Upper lobe of left lung (tissue), 6 donors: ENCODE measurements at regions not wholly inside any gene's neighbourhood (a gene's known extent, or its start where the extent isn't known, plus 50 kb on each side); places are given as distances from the start of the nearest gene placed in this dataset.

Experiments used
- ATAC-seq, 2 donors: fragments of 200-7000 bp; cut with Tn5 transposase; one replicate each; pipeline ENCODE4 v1.9.1; 2022; ENCODE audit warnings: mild to moderate bottlenecking in 2 of 2, moderate library complexity in 2 of 2; ENCODE audit not compliant: low FRiP score in 2 of 2
- DNase-seq, 2 donors: peaks; one replicate each; pipeline ENCODE4 v3.0.0-alpha.2; 2019 to 2020
- H3K27ac ChIP-seq, 4 donors: fragments of 200-600 bp; sonication (generic); one replicate each; pipeline ENCODE4 v1.5.1; 2016 to 2019
- H3K27me3 ChIP-seq, 4 donors: fragments of 200-600 bp; sonication (generic); one replicate each; pipeline ENCODE4 v1.5.1; 2017 to 2019
- H3K36me3 ChIP-seq, 4 donors: fragments of 200-600 bp; sonication (generic); one replicate each; pipeline ENCODE4 v1.5.1; 2016 to 2019
- H3K4me1 ChIP-seq, 4 donors: fragments of 200-600 bp; sonication (generic); one replicate each; pipeline ENCODE4 v1.5.1; 2018 to 2019
- H3K4me3 ChIP-seq, 4 donors: fragments of 200-600 bp; sonication (generic); one replicate each; pipeline ENCODE4 v1.5.1; 2017 to 2019; ENCODE audit warnings: mild to moderate bottlenecking in 2 of 4, moderate library complexity in 1 of 4
- H3K9me3 ChIP-seq, 4 donors: fragments of 200-600 bp; sonication (generic); one replicate each; pipeline ENCODE4 v1.5.1; 2018 to 2019
- EP300 ChIP-seq, 4 donors: sonication (generic); formaldehyde crosslinking; IDR thresholded peaks; one replicate each; pipeline ENCODE4 v1.5.1; 2017; ENCODE audit warnings: antibody characterized with exemption in 4 of 4, control low read depth in 2 of 4
- POLR2A ChIP-seq, 4 donors: fragments of 450-650 bp; IDR thresholded peaks; one replicate each; pipeline ENCODE4 v1.5.1; 2016 to 2017; ENCODE audit warnings: antibody characterized with exemption in 4 of 4, mild to moderate bottlenecking in 2 of 4
- POLR2AphosphoS5 ChIP-seq, 2 donors: sonication (generic); formaldehyde crosslinking; IDR thresholded peaks; one replicate each; pipeline ENCODE4 v1.5.1; 2017; ENCODE audit warnings: antibody characterized with exemption in 2 of 2
- WGBS, 2 donors: methylation state at CpG; one replicate each; pipeline ENCODE4 v1.1.5; 2017 to 2018; 5-methylcytosine and 5-hydroxymethylcytosine counted together
- TF ChIP-seq, protein P1 (sequence below), 6 experiments: fragments of 450-650 bp in 4 of 6; fragments of 200-600 bp in 2 of 6; sonication (generic) in 2 of 6; IDR thresholded peaks; one replicate each; pipeline ENCODE4 v1.5.1; 2016 to 2019; ENCODE audit warnings: antibody characterized with exemption in 6 of 6
- donor health status: DM: no; HTN: no; CAD: no; lungs with moderate emphysema.
- donor health status: DM: no; HTN: yes; CAD: no; lungs with severe emphysema.

DNA sequence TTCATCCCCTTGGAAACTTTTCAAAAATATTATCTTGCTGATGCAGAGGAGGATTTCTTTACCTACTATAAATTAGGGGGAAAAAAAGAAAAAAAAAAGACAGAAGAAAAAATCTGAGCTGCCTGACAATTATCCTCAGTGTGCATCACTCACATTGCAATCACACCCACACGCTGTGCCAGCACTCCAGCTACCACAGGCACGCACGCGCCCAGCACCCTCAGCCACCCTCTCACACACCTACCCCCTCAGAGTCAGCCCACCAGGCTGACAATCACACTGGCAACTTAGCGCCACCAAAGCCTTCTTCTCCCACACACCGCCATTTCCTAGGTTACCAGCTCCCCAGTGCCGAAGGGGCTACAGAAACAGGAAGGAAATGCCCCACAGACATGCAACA is 236.1 kb downstream of the KCNA4 start:
- no peak for TF ChIP-seq EP300 (IDR thresholded peaks at IDR 0.05)
- TF ChIP-seq POLR2AphosphoS5 (IDR thresholded peaks at IDR 0.05), result no peak
- TF ChIP-seq, protein P1, sequence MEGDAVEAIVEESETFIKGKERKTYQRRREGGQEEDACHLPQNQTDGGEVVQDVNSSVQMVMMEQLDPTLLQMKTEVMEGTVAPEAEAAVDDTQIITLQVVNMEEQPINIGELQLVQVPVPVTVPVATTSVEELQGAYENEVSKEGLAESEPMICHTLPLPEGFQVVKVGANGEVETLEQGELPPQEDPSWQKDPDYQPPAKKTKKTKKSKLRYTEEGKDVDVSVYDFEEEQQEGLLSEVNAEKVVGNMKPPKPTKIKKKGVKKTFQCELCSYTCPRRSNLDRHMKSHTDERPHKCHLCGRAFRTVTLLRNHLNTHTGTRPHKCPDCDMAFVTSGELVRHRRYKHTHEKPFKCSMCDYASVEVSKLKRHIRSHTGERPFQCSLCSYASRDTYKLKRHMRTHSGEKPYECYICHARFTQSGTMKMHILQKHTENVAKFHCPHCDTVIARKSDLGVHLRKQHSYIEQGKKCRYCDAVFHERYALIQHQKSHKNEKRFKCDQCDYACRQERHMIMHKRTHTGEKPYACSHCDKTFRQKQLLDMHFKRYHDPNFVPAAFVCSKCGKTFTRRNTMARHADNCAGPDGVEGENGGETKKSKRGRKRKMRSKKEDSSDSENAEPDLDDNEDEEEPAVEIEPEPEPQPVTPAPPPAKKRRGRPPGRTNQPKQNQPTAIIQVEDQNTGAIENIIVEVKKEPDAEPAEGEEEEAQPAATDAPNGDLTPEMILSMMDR (IDR thresholded peaks at IDR 0.05), result no peak
- TF ChIP-seq POLR2A (IDR thresholded peaks at IDR 0.05), result no peak
- Histone ChIP-seq H3K4me1 (no peaks in the 10 kb centered on the region), H3K27me3 (no peaks in the 10 kb centered on the region), H3K36me3 (no peaks in the 10 kb centered on the region), H3K27ac (no peak overlapping the region), H3K4me3 (no peak overlapping the region), H3K9me3 (no peaks in the 10 kb centered on the region)
- ATAC-seq (no peak), DNase-seq (peak in 1 of 2 donors; percentile 28)
- 67 to 70% methylated on average over 7 of the region's 7 CpGs for WGBS, 2 donors

DNA sequence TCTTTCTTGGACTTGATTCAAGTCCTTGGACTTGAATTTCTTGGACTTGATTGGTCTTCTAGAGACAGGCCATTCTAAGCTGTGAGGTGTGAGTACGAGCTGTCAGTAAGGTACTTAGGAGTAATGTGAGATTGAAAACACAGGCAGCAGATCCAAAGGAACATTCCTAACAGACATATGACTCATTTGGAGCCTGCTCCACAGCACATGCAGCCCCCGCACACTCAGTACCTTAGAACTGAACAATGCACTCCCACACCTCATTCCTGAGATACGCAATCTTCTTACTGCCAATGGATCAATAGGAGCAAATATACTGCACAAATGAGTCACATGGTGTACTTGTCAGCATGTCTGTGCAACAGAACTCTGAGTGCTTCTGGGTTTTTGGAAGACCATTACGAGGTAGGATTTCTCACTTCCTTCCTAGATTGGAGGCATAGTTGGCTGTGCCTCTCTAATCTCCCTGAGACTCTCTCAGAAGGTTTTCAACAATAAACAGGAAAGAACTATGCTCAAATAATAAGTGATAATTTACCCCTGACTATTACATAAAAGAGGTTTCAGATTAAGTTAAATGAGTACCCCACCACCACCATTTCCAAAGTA is 243.1 kb downstream of the KCNA4 start:
- no peak for DNase-seq
- ATAC-seq, result peak in 1 of 2 donors; percentile 45
- H3K27me3 ChIP-seq, result no peaks in the 10 kb centered on the region
- no peaks in the 10 kb centered on the region for H3K9me3 ChIP-seq
- TF ChIP-seq POLR2AphosphoS5 (IDR thresholded peaks at IDR 0.05) (no peak), POLR2A (IDR thresholded peaks at IDR 0.05) (no peak), EP300 (IDR thresholded peaks at IDR 0.05) (no peak)
- TF ChIP-seq, protein P1 (IDR thresholded peaks at IDR 0.05), result no peak
- H3K4me3 ChIP-seq, result no peak overlapping the region
- WGBS, 2 donors, result 69 to 78% methylated on average over 4 of the region's 4 CpGs
- no peaks in the 10 kb centered on the region for H3K36me3 ChIP-seq
- H3K4me1 ChIP-seq, result no peaks in the 10 kb centered on the region
- no peak overlapping the region for H3K27ac ChIP-seq

DNA sequence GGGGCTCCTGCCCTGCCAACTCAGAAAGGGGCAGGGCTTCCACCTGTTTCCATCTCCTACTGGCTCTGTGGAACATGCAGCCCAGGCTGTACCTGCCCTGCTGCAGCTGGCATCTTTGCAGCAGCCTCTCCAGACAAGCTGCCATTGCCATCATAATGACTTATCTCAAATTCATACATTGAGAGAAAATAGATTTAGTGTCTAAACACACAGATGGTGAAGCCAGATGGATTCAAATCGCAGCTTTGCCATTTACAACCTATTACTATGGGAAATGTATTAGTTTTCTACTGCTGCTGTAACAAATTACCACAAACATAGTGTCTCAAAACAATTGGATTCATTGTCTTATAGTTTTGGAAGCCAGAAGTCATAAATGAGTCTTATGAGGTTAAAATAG is 260.0 kb downstream of the KCNA4 start:
- Histone ChIP-seq H3K27ac (no peak overlapping the region), H3K4me1 (no peaks in the 10 kb centered on the region), H3K4me3 (no peak overlapping the region), H3K9me3 (no peaks in the 10 kb centered on the region), H3K36me3 (no peaks in the 10 kb centered on the region), H3K27me3 (no peaks in the 10 kb centered on the region)
- 79 to 80% methylated on average over 1 of the region's 1 CpG for WGBS, 2 donors
- TF ChIP-seq POLR2AphosphoS5 (IDR thresholded peaks at IDR 0.05), result no peak
- no peak for TF ChIP-seq EP300 (IDR thresholded peaks at IDR 0.05)
- TF ChIP-seq, protein P1 (IDR thresholded peaks at IDR 0.05), result no peak
- TF ChIP-seq POLR2A (IDR thresholded peaks at IDR 0.05), result no peak
- DNase-seq, result no peak
- no peak for ATAC-seq

DNA sequence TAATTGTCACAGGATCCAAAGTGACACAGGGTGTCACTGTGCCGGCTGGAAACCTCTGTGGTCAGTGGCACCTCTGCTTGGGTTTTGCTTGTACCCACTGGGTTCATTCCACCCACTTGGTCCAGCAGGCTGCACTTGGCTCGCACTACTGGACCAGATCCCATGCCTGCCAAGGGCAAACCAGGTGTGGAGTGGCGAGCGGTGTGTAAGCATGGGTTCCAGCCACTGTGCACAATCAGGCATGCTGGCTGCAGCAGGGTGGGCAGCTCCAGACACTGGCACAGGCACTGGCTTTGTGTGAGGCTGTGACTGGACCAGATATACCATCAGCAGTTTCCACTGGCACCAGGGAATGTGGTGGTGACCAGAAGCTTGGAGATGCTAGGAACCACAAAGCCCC is 261.4 kb downstream of the KCNA4 start:
- DNase-seq, result peak in 1 of 2 donors; percentile 13
- Histone ChIP-seq H3K4me1 (no peaks in the 10 kb centered on the region), H3K27ac (no peak overlapping the region), H3K4me3 (no peak overlapping the region), H3K36me3 (no peaks in the 10 kb centered on the region), H3K27me3 (no peaks in the 10 kb centered on the region), H3K9me3 (no peaks in the 10 kb centered on the region)
- ATAC-seq, result no peak
- 88 to 100% methylated on average over 1 to 4 of the region's 4 CpGs for WGBS, 2 donors
- no peak for TF ChIP-seq EP300 (IDR thresholded peaks at IDR 0.05)
- no peak for TF ChIP-seq POLR2A (IDR thresholded peaks at IDR 0.05)
- TF ChIP-seq, protein P1 (IDR thresholded peaks at IDR 0.05), result no peak
- TF ChIP-seq POLR2AphosphoS5 (IDR thresholded peaks at IDR 0.05), result no peak

DNA sequence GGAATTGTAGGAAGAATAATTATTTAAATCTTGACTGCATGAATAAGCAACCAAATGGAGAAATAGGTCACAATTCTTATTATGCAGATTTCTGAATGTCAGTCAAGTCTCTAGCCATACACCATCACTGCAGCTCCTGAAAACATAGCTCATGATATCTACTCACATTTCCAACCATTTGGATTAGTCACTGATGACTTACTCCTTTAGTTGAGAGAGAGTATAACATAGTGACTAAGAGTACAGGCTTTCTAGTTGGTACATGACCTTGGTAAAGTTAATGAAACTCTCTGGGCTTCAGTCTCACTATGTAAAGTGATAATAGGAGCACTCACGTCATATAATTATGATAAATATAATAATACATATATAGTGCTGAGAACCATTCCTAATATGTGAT is 265.2 kb downstream of the KCNA4 start:
- no peaks in the 10 kb centered on the region for H3K9me3 ChIP-seq
- ATAC-seq (no peak), DNase-seq (no peak)
- H3K27me3 ChIP-seq, result no peaks in the 10 kb centered on the region
- H3K4me1 ChIP-seq, result no peaks in the 10 kb centered on the region
- H3K36me3 ChIP-seq, result no peaks in the 10 kb centered on the region
- WGBS, 2 donors, result 82 to 83% methylated on average over 1 of the region's 1 CpG
- H3K27ac ChIP-seq, result no peak overlapping the region
- no peak overlapping the region for H3K4me3 ChIP-seq
- TF ChIP-seq, protein P1 (IDR thresholded peaks at IDR 0.05), result no peak
